HepG2 (cell line): ENCODE measurements at regions not wholly inside any gene's neighbourhood (a gene's known extent, or its start where the extent isn't known, plus 50 kb on each side); places are given as distances from the start of the nearest gene placed in this dataset.

Source experiments
- ARNT ChIP-seq: fragments of 450-650 bp; IDR thresholded peaks from 2 replicates; pipeline ENCODE4 v1.6.1; 2017
- ASH2L ChIP-seq: fragments of 300-600, 200-600 bp; sonication (generic); IDR thresholded peaks from 2 replicates; pipeline ENCODE4 v1.7.0; 2017; ENCODE audit warnings: low read depth, mild to moderate bottlenecking, moderate library complexity, mixed read lengths, low read length; ENCODE audit not compliant: insufficient read length
- CREB1 ChIP-seq, 2 experiments: fragments of 450-650 bp in 1 of 2; IDR thresholded peaks; 2 replicates each; pipeline ENCODE4 v1.6.1; 2016 to 2017; ENCODE audit warnings: control low read depth in 1 of 2, mild to moderate bottlenecking in 1 of 2, missing compliant biosample characterization in 1 of 2, missing genetic modification characterization in 1 of 2
- FOXK2 ChIP-seq: fragments of 450-650 bp; IDR thresholded peaks from 2 replicates; pipeline ENCODE4 v1.6.1; 2016
- MTF1 ChIP-seq: sonication (generic); formaldehyde crosslinking; IDR thresholded peaks from 2 replicates; pipeline ENCODE4 v1.5.0; 2020; ENCODE audit warnings: missing genetic modification reagents
- SIX1 ChIP-seq: sonication (generic); formaldehyde crosslinking; IDR thresholded peaks from 2 replicates; pipeline ENCODE4 v1.4.0; 2020; ENCODE audit warnings: missing genetic modification reagents, borderline replicate concordance
- SMAD3 ChIP-seq: sonication (generic); formaldehyde crosslinking; IDR thresholded peaks from 2 replicates; pipeline ENCODE4 v1.4.0; 2020; ENCODE audit warnings: missing genetic modification reagents
- TOPORS ChIP-seq: sonication (generic); formaldehyde crosslinking; IDR thresholded peaks from 2 replicates; pipeline ENCODE4 v1.8.0; 2023; ENCODE audit warnings: mild to moderate bottlenecking, missing genetic modification reagents
- ZBTB7B ChIP-seq: sonication (generic); formaldehyde crosslinking; IDR thresholded peaks from 2 replicates; pipeline ENCODE4 v1.4.0; 2020; ENCODE audit warnings: missing genetic modification reagents
- ZNF234 ChIP-seq: sonication (generic); formaldehyde crosslinking; conservative IDR thresholded peaks from 2 replicates; pipeline ENCODE4 v1.5.1; 2020; ENCODE audit warnings: mild to moderate bottlenecking, missing genetic modification reagents
- ZNF720 ChIP-seq: sonication (generic); formaldehyde crosslinking; IDR thresholded peaks from 2 replicates; pipeline ENCODE4 v1.4.0; 2020; ENCODE audit warnings: missing genetic modification reagents
- ZNF777 ChIP-seq: sonication (generic); formaldehyde crosslinking; IDR thresholded peaks from 2 replicates; pipeline ENCODE4 v1.4.0; 2020; ENCODE audit warnings: missing genetic modification reagents
- ZNF788 ChIP-seq: sonication (generic); formaldehyde crosslinking; IDR thresholded peaks from 2 replicates; pipeline ENCODE4 v1.5.0; 2020; ENCODE audit warnings: mild to moderate bottlenecking, missing genetic modification reagents, borderline replicate concordance
- ZSCAN29 ChIP-seq: sonication (generic); formaldehyde crosslinking; conservative IDR thresholded peaks from 2 replicates; pipeline ENCODE4 v1.4.0; 2020; ENCODE audit warnings: mild to moderate bottlenecking, missing genetic modification reagents
- TF ChIP-seq, protein P1 (sequence below): sonication (generic); formaldehyde crosslinking; IDR thresholded peaks from 2 replicates; pipeline ENCODE4 v1.9.0; 2021; ENCODE audit warnings: missing genetic modification reagents, borderline replicate concordance
- TF ChIP-seq, protein P2 (sequence below): sonication (generic); formaldehyde crosslinking; IDR thresholded peaks from 2 replicates; pipeline ENCODE4 v1.5.0; 2020; ENCODE audit warnings: missing genetic modification reagents
- TF ChIP-seq, protein P3 (sequence below): sonication (generic); IDR thresholded peaks from 2 replicates; pipeline ENCODE4 v1.6.1; 2016; ENCODE audit warnings: low read depth, borderline replicate concordance
- TF ChIP-seq, protein P4 (sequence below): IDR thresholded peaks from 2 replicates; pipeline ENCODE4 v1.6.1; 2016; ENCODE audit warnings: low read depth, missing genetic modification reagents, missing compliant biosample characterization

DNA sequence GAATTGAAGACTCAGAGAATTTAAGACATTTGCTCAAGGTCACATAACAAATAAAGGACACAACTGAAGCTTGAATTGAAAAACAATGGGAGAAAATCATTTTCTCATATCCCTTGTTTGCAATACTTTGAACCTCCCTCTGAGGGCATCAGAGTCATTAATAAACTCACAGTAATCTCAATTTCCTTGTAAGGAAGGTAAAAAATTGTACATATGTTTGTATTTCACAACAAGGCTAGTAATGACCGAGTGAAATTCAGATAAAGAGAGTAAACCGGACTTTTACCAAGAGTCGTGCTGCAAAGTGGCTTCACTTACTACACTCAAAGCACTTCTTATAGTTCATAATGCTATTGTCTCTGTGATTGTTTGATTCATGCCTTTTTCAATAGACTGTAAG, 665.0 kb downstream of the NR2F1-AS1 start (continued):
- TF ChIP-seq ZSCAN29 (CRISPR knock-in tag): no peak
- peak; percentile 44; the same call in 1 of the 2 replicates for TF ChIP-seq SMAD3
- TF ChIP-seq MTF1 (CRISPR knock-in tag): no peak
- TF ChIP-seq, protein P1, sequence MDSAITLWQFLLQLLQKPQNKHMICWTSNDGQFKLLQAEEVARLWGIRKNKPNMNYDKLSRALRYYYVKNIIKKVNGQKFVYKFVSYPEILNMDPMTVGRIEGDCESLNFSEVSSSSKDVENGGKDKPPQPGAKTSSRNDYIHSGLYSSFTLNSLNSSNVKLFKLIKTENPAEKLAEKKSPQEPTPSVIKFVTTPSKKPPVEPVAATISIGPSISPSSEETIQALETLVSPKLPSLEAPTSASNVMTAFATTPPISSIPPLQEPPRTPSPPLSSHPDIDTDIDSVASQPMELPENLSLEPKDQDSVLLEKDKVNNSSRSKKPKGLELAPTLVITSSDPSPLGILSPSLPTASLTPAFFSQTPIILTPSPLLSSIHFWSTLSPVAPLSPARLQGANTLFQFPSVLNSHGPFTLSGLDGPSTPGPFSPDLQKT (CRISPR knock-in tag): no peak
- no peak for TF ChIP-seq ZNF720
- TF ChIP-seq FOXK2: no peak
- TF ChIP-seq, protein P2, sequence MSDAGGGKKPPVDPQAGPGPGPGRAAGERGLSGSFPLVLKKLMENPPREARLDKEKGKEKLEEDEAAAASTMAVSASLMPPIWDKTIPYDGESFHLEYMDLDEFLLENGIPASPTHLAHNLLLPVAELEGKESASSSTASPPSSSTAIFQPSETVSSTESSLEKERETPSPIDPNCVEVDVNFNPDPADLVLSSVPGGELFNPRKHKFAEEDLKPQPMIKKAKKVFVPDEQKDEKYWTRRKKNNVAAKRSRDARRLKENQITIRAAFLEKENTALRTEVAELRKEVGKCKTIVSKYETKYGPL (CRISPR knock-in tag): no peak
- TF ChIP-seq CREB1 (IDR thresholded peaks at IDR 0.05): no peak
- TF ChIP-seq CREB1 (CRISPR knock-in tag; IDR thresholded peaks at IDR 0.05): peak; percentile 47
- TF ChIP-seq ASH2L: no peak
- no peak for TF ChIP-seq TOPORS (CRISPR knock-in tag)
- TF ChIP-seq ZNF777 (CRISPR knock-in tag): no peak
- TF ChIP-seq ZNF788 (CRISPR knock-in tag): no peak
- TF ChIP-seq, protein P3, sequence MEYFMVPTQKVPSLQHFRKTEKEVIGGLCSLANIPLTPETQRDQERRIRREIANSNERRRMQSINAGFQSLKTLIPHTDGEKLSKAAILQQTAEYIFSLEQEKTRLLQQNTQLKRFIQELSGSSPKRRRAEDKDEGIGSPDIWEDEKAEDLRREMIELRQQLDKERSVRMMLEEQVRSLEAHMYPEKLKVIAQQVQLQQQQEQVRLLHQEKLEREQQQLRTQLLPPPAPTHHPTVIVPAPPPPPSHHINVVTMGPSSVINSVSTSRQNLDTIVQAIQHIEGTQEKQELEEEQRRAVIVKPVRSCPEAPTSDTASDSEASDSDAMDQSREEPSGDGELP: no peak; the same call in 1 of the 2 replicates
- TF ChIP-seq ARNT: no peak
- TF ChIP-seq, protein P4, sequence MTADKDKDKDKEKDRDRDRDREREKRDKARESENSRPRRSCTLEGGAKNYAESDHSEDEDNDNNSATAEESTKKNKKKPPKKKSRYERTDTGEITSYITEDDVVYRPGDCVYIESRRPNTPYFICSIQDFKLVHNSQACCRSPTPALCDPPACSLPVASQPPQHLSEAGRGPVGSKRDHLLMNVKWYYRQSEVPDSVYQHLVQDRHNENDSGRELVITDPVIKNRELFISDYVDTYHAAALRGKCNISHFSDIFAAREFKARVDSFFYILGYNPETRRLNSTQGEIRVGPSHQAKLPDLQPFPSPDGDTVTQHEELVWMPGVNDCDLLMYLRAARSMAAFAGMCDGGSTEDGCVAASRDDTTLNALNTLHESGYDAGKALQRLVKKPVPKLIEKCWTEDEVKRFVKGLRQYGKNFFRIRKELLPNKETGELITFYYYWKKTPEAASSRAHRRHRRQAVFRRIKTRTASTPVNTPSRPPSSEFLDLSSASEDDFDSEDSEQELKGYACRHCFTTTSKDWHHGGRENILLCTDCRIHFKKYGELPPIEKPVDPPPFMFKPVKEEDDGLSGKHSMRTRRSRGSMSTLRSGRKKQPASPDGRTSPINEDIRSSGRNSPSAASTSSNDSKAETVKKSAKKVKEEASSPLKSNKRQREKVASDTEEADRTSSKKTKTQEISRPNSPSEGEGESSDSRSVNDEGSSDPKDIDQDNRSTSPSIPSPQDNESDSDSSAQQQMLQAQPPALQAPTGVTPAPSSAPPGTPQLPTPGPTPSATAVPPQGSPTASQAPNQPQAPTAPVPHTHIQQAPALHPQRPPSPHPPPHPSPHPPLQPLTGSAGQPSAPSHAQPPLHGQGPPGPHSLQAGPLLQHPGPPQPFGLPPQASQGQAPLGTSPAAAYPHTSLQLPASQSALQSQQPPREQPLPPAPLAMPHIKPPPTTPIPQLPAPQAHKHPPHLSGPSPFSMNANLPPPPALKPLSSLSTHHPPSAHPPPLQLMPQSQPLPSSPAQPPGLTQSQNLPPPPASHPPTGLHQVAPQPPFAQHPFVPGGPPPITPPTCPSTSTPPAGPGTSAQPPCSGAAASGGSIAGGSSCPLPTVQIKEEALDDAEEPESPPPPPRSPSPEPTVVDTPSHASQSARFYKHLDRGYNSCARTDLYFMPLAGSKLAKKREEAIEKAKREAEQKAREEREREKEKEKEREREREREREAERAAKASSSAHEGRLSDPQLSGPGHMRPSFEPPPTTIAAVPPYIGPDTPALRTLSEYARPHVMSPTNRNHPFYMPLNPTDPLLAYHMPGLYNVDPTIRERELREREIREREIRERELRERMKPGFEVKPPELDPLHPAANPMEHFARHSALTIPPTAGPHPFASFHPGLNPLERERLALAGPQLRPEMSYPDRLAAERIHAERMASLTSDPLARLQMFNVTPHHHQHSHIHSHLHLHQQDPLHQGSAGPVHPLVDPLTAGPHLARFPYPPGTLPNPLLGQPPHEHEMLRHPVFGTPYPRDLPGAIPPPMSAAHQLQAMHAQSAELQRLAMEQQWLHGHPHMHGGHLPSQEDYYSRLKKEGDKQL (CRISPR knock-in tag): 0 out of 2 replicates have a peak, but pooled peaks have one; percentile 23
- TF ChIP-seq ZNF234: no peak
- TF ChIP-seq SIX1 (CRISPR knock-in tag): no peak
- TF ChIP-seq ZBTB7B (CRISPR knock-in tag): no peak
